HUDEP-2 (cell line): ENCODE measurements at regions not wholly inside any gene's neighbourhood (a gene's known extent, or its start where the extent isn't known, plus 50 kb on each side); places are given as distances from the start of the nearest gene placed in this dataset.
"Not testable (repeated sequence)": the region's sequence is repeated elsewhere in the genome, so short reads cannot be mapped to it uniquely, and the experiment has no call there.

Experiments
- DNase-seq, 76 experiments: peaks; one replicate each; lab custom pipeline; 2025; ENCODE audit not compliant: unreplicated experiment in 76 of 76; lab: John Stamatoyannopoulos, UW

- DNase-seq: no peak
Observed at GRCh38 chr12:131249246-131250027, 295.7 kb downstream of the ADGRD1 start.

GRCh38 chr12:131250028-131250950 lies 296.6 kb downstream of the ADGRD1 start:
- no peak for DNase-seq

DNA sequence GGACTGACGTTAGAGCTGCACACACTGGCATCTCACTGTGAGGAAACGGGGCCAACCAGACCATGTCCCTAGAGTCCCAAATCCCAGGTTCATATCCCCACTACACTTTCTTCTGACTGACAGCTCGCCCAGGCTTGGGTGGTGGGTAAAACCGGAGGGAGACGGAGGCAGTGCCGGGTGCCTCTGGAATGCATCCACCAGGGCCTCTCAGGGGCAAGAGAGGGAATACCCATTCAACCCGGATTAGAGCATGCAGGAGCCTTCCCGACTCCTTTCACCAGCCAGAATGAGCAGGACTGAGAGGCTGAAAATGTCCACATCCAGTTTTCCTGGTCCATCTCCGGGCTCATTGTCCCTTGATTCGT lies 297.2 kb downstream of the ADGRD1 start:
- DNase-seq: peak in 5 of 76 experiments; percentile 5 to 44 (median 16)

- no peak for DNase-seq
Observed at GRCh38 chr12:131251336-131252101, 297.8 kb downstream of the ADGRD1 start.

GRCh38 chr12:131253376-131254026 lies 299.8 kb downstream of the ADGRD1 start:
- no peak for DNase-seq

DNA sequence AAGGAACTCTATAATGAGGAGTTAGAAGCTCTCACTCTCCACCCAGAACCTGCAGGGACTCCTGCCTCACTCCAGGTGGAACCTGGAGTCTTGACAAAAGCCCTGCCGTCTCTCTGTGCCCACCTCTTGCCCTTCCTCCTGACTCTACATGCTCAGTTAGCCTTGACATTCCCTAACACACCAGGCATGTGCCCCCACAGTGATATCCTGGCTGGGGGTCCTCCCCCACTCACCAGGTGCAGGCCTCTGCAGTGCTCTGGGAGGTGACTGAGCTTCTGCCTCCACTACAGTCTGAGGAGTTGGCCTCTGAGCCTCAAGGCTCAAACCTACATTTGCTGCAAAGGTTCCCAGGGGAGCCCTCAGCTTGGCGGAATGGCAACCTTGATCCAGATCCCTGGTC lies 300.7 kb downstream of the ADGRD1 start:
- no peak for DNase-seq

- DNase-seq: no peak
Observed at GRCh38 chr12:131258398-131258797, 304.7 kb downstream of the ADGRD1 start.

GRCh38 chr12:131260251-131260905 lies 306.7 kb downstream of the ADGRD1 start:
- no peak for DNase-seq

DNA sequence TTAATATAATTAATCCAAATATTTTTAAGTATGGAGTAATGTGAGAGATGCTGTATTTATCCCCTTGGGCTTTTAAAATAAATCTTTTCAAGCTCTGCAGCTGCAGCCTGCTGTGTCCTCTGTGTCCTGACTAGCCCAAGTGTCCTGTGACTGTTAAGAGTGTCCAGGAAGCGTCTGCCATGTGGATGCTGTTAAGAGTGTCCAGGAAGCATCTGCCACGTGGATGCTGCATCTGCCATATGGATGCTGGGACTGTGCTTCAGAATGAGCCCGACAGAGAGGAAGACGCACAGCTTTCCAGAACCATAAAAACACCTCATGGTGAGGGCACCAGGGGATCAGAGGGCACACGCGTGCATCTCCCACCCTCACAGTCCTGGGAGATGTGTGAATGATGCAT lies 307.2 kb downstream of the ADGRD1 start:
- DNase-seq: no peak

DNA sequence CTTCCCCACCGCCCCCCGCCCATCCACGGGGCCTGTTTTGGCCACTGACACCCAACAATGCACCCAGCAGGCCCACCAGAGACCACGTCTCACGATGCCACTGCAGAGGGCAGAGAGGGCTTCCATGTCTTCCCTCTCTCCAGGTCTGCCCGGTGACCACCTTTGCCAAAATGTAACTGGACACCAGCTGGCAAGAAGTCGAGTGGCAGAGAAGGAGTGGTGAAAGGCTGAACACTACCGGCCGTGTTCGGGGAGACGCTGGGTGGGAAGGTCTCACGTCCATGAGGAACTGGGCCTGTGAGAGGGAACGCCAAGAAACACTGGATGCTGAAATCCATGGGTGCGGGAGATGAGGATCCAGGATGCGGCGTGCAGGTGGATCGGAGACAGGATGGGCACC lies 308.2 kb downstream of the ADGRD1 start:
- DNase-seq: no peak

DNA sequence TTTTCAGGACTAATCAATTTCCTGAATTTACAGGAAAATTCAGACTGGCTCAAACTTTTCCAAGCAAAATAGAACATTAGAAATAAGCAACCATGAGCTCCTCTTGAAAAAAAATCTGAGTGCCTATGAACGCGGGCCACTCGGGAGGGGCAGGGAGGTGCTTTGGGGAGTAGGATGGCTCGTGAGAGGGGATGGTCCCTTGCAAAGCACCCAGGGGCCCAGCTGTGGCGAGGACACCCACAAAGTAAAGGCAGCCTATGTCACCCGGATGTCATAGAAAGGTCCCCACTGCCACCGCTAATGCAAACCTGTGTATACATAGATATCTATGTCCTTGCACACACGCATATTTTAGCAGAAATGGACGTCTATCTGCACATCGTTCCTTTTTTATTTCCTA lies 309.9 kb downstream of the ADGRD1 start:
- DNase-seq: no peak

GRCh38 chr12:131264635-131265034 lies 310.9 kb downstream of the ADGRD1 start:
- no peak for DNase-seq

GRCh38 chr12:131266591-131267467 lies 313.1 kb downstream of the ADGRD1 start:
- no peak for DNase-seq

DNA sequence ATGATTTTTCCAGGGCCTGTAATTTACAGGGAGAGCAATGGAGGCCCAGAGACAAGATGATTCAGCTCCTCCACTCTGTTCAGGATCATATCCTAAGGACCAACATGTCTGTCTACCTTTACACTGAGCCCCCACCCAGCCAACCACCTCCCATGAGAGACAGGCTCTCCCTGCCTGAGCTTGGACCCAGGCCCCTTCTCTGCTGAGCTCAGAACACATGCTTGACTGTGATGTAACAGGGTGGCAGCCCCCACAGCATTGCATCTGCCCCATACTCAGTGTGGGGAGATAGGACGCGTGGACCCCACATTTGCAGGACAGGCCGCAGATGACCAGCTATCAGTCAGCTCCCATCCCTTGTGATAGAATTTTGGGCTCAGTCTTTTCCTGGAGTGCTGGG lies 313.9 kb downstream of the ADGRD1 start:
- no peak for DNase-seq

DNA sequence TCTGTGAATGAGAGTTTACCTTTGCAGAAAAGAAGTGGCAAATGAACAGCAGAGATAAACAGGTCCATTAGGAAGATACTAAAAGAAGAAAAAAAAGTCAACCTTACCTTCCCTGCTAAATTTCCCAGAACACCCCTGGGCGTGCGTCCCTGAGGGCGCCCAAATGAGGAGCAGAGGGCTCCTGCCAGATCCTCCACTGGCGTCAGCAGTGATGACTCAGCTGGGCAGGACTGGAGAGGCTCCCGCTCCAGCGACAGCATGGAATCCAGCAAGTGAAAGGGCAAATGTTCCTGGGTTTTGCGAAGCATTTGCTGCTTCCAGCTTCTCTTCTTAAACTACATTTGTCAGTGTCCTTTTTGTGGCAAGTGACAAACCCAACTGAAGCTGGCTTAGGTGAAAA lies 314.4 kb downstream of the ADGRD1 start:
- not testable (repeated sequence) for DNase-seq

GRCh38 chr12:131268571-131268970 lies 314.9 kb downstream of the ADGRD1 start:
- not testable (repeated sequence) for DNase-seq

DNA sequence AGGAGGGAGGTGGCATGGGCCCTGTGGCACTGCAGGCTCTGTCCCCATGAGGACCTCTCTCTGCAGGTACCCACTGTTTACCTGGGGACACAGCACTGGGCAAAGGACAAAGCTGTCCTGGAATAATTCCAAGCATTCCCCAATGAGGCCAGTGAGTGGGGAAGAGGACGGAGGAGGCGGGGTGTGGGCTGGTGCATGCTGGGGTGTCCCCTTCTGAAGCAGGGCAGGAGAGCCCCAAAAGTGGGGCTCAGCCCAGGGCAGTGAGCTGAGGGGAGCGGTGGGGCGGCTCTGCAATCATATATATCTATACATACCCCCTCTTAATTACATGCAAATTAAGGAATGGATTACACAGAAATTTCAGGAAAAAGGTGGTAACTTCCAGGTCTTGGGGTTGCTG lies 315.8 kb downstream of the ADGRD1 start:
- DNase-seq: no peak

GRCh38 chr12:131269977-131270376 lies 316.3 kb downstream of the ADGRD1 start:
- DNase-seq: not testable (repeated sequence)

GRCh38 chr12:131271724-131272123 lies 318.0 kb downstream of the ADGRD1 start:
- no peak for DNase-seq
